ENCODE measurements at regions not wholly inside any gene's neighbourhood (a gene's known extent, or its start where the extent isn't known, plus 50 kb on each side); places are given as distances from the start of the nearest gene placed in this dataset.

DNA sequence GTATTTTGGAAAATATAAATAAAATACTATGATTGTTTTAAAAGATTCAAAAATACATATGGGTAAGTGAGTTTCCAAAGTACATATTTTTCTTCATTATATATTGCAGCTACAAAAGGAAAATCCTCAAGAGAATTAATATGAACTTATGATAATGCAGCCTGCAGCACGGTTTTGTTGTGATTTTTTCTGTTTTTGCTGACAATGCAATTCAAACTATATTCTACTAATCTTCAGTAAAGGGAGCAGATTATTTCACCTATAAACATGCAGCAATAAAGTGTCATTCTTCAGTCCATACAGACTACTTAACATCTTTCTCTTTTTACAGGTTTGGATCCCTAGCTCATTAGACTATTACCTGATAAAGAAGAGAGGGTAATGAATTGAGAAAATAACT lies 582.1 kb upstream of the MGAT4C start:
- TF ChIP-seq, protein P1, sequence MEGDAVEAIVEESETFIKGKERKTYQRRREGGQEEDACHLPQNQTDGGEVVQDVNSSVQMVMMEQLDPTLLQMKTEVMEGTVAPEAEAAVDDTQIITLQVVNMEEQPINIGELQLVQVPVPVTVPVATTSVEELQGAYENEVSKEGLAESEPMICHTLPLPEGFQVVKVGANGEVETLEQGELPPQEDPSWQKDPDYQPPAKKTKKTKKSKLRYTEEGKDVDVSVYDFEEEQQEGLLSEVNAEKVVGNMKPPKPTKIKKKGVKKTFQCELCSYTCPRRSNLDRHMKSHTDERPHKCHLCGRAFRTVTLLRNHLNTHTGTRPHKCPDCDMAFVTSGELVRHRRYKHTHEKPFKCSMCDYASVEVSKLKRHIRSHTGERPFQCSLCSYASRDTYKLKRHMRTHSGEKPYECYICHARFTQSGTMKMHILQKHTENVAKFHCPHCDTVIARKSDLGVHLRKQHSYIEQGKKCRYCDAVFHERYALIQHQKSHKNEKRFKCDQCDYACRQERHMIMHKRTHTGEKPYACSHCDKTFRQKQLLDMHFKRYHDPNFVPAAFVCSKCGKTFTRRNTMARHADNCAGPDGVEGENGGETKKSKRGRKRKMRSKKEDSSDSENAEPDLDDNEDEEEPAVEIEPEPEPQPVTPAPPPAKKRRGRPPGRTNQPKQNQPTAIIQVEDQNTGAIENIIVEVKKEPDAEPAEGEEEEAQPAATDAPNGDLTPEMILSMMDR (IDR thresholded peaks at IDR 0.05; ENCODE audit: low read length), result no peak
- no peak for TF ChIP-seq EZH2 (IDR thresholded peaks at IDR 0.05; ENCODE audit: borderline replicate concordance, low read length)

All from OCI-LY1 (cell line).